Stimulated activated CD4-positive, alpha-beta T cell treated with anti-CD3 and anti-CD28 coated beads, Interleukin-1b, Interleukin-23, amount 100 ng/mL, for 1 hour (primary cell): ENCODE measurements at regions not wholly inside any gene's neighbourhood (a gene's known extent, or its start where the extent isn't known, plus 50 kb on each side); places are given as distances from the start of the nearest gene placed in this dataset.
"Not testable (repeated sequence)": the region's sequence is repeated elsewhere in the genome, so short reads cannot be mapped to it uniquely, and the experiment has no call there.

Experiments
- DNase-seq, 2 donors: peaks; one replicate each; pipeline ENCODE4 v3.0.0-alpha.2; 2020; ENCODE audit warnings: low read depth in 2 of 2

- DNase-seq, result no peak
Measured at GRCh38 chr10:9023206-9023605, 968.7 kb downstream of the GATA3 start.

DNA sequence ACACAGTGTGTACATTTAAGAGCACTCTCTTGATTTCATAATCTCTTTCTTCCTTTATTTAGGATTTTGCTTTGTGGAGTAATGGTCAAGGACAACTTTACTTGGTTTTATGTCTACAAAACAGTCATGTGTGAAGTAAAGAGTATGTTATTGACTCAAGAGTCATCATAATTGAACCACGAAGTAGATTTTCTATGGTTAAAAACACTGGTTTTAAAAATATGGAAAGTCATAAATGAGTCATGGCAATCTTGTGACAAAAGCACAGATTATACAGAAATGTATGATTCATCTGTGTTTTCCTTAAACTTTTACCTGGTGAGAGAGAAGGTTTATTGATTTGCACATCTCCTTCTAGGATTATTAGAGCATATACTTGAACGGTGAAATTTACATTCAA, 969.7 kb downstream of the GATA3 start:
- no peak for DNase-seq

- DNase-seq, result no peak
Measured at GRCh38 chr10:9028231-9028630, 973.7 kb downstream of the GATA3 start.

GRCh38 chr10:9035355-9035754, 980.9 kb downstream of the GATA3 start:
- no peak for DNase-seq

DNA sequence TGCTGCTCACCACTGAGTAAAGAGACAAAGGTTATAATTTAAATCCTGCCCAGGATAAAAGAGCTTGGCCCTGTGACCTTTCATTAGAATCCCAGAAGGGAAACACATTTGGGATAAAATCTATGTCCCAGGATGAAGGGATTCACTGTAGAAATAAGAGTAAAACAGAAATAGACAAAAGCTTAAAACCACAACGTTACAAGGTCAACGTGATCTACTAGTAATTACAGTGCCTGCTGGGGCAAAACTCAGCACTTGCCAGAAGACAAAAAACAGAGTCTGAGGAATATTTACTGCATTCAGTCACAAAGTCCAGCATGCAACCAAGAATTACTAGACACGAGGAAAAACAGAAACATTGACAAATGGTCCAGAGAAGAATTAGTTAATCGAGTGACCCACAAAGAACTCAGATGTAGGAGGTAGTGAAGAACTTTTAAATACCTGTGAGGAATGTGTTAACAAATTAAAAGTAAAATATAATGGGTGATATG, 982.3 kb downstream of the GATA3 start:
- DNase-seq, result no peak

DNA sequence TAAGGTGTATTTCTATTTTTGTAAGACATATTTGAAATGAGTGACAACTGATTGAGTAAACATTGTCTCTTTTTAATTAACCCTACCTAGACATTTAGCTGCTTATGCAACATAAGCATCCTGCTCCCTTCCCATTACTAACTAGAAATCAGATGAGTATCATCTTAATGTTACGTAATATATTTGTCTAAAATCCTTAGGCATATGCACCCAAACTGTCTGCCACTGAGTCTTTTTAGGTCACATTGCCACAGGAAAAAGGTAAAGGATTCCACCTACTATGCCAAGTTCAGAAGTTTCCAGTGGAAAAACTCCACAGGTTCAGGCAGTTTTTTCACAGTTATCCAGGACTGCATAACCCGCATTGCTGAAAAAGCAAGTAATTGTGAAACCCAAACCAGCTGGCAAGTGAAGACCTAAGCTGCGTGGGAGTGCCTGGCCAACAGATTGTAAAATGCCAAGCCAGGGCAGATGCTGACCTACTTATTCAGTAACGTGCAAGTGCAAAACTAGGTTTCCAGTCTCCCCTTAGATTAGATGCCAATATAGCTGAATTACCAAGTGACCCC, 983.7 kb downstream of the GATA3 start:
- no peak for DNase-seq

DNA sequence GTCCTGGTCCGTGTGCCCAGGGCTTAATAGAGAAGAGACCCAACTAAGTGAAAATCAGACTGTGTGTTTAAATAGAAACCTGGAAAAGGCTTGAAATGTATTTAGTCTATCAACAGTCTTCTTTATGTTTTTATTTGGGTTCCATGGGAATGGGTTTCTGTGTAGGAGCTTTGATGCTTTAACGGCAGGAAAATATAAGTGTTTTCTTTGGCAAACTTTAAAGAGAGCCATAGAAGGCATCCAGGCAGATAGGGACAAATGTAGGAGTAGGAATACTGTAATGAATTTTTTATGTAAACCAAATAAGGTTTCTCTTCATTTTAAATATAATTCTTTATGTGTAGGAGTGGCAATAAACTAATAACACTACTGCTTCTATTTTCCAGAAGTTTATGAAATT, 989.0 kb downstream of the GATA3 start:
- no peak for DNase-seq

DNA sequence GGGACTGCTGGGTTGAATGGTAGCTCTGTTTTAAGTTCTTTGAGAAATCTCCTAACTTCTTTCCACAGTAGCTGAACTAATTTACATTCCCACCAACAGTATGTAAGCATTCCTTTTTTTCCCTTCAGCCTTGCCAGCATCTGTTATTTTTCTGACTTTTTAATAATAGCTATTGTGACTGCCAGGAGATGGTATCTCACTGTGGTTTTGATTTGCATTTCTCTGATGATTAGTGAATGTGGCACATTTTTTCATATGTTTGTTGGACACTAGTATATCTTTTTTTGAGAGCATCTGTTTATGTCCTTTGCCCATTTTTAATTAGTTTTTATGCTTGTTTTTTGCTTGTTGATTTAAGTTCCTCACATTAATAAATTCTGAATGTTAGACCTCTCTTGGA, 990.8 kb downstream of the GATA3 start:
- DNase-seq, result no peak

DNA sequence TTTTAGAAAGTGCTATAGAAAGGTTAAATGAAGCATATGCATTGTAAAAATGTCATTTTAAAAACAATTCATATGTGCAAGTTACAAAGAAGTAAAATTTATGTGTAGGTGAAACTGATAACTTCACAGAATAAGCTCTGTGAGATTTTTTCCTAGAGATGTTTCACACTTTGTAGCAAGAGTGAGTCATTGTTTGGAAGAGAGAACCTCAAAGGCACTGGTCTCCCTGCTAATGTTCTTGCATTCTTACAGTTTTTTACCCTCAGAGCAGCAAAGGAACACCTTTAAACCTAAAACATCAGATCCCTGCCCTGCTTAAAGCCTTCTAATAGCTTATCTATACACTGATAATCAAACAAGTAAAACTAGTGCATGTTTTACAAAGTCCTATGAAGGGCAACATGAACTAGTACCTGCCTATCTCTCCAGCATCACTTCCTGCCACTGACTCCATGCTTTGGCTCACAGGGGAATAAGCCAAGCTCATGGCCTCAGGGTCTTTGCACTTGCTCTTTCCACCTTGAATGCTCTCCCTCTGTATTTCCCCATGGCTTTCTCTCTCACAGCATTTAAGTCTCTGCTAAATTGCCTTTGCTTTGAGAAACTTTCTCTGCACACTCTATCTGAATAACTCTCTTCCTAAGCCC, 997.0 kb downstream of the GATA3 start:
- DNase-seq, result no peak

DNA sequence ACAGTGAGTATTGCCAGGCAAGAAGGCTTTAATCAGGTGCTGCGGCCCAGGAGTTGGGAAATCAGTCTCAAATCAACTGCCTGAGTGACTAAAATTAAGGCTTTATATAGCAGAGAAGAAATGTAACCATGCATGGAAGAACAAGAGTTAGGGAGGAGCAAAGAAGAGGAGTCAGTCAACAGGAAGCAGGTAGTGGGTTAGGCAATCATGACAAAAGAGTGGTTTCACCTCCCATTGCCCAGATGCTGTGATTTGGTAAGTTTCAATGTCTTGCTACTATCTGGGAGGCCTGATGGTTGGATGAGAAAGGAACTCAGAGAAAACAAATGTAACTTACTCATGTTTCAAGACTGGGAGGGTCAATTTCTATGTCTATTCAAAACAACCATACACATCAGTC, 998.3 kb downstream of the GATA3 start:
- DNase-seq, result no peak

- no peak for DNase-seq
Measured at GRCh38 chr10:9056521-9056920, 1002.0 kb downstream of the GATA3 start.

DNA sequence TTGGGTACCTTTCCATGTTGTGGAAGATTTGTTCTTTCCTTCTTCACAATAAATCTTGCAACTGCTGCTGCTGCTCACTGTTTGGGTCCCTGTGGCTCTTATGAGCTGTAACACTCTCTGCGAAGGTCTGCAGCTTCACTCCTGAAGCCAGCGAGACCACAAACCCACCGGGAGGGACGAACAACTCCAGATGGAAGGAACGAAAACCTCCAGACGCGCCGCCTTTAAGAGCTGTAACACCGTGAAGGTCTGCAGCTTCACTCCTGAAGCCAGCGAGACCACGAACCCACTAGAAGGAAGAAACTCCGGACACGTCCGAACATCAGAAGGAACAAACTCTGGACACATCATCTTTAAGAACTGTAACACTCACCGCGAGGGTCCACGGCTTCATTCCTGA, 1002.8 kb downstream of the GATA3 start:
- not testable (repeated sequence) for DNase-seq

- no peak for DNase-seq
Measured at GRCh38 chr10:9060314-9060713, 1005.8 kb downstream of the GATA3 start.

- no peak for DNase-seq
Measured at GRCh38 chr10:9061871-9062270, 1007.4 kb downstream of the GATA3 start.

- no peak for DNase-seq
Measured at GRCh38 chr10:9066152-9066551, 1011.7 kb downstream of the GATA3 start.

DNA sequence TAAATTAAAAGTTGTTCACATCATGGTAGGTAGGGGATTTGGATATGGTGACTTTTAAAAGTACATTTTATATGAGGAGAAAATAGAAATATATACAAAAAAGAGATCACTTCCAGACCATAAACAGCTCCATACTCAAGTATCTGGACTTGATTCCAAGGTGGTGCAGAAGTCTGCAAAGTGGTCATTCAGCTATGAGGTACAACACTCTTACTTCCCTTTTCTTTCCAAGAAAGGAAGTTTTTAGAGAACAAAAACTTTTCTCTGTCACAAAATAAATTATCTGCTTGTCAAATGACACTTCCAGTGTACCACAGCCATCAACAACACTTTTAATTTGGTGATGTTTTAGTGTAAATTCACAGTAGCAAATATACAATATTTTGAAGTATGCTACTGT, 1013.5 kb downstream of the GATA3 start:
- no peak for DNase-seq

- DNase-seq, result no peak
Measured at GRCh38 chr10:9069136-9069535, 1014.6 kb downstream of the GATA3 start.

- DNase-seq, result no peak
Measured at GRCh38 chr10:9075420-9075819, 1020.9 kb downstream of the GATA3 start.

- no peak for DNase-seq
Measured at GRCh38 chr10:9076066-9076465, 1021.6 kb downstream of the GATA3 start.

DNA sequence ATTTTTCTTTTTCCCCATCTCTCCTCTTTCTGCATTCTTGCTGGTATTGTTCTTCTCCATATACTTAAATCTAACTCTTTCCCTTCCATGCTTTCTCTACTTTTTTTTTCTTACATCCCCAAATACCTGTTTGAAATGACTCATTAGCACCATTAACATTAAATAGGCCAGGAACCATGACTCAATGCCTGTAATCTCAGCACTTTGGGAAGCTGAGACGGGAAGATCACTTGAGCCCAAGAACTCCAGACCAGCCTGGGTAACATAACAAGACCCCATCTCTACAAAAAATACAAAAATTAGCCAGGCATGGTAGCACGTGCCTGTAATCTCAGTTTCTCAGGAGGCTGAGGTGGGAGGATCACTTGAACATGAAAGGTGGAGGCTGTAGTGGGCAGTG, 1026.8 kb downstream of the GATA3 start:
- no peak for DNase-seq

- no peak for DNase-seq
Measured at GRCh38 chr10:9081961-9082360, 1027.5 kb downstream of the GATA3 start.

DNA sequence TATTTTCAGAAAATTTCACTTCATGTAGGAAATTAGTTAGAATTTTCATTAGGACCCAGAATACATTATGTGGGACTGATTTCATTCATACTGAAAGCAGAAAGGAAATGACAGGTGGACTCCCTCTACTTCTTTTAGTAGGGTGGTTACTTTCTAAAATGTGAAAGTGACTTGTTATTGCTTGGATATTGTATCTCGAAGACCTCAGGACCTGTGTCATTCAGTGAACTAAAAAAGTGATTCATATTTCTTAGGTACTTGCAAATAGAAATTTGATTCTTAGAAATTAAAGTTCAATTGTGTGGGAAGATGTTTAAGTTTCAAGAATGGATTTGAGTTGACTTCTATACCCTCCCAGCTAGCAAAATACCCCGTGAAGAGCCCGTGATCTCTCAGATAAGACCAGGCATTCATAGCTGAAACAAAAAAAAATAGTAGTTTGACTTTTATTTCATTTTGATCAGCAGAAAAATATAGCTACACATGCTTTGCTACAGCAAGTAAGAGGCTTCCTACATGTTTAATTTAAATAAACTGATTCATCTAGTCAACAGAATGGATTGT, 1037.1 kb downstream of the GATA3 start:
- DNase-seq, result no peak

GRCh38 chr10:9096288-9096687, 1041.8 kb downstream of the GATA3 start:
- DNase-seq, result no peak
